ENCODE measurements at regions not wholly inside any gene's neighbourhood (a gene's known extent, or its start where the extent isn't known, plus 50 kb on each side); places are given as distances from the start of the nearest gene placed in this dataset.

DNA sequence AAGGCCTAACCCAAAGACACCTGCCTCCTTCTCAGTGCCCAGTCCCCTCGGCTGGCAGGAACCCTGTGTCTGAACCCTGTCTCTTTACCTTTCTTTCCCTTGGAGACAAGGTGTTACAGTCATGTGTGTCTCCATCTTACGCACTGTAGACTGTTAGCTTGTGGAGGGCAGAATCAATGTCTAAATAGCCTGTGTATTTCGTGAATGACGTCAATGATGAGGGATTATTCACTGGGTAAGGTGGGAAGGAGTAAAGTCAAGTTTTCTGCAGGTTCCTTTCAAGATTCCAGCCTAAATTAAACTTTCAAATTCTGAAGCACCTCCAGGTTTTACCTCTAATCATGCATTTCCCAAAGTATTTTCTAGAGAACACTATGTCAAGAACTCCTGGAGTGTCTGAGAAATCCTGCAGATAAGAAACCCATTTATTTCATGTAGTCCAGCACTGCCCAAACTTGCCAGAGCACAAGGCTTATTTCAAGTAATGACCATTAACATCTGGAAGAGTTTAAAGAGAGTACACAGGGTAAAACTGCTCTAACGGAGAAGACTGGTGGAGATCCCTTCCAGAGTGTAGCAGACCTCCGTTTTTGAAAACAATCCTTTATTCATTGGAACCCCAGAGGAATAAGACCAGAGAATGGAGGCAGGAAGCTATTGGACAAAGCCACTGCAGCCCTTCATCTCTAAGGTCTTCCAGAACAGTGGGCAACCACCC, 72.8 kb downstream of the KCNF1 start:
- ChIA-PET POLR2A (no interaction called here), RAD21 (ENCODE audit: low non-redundant PET in 1 of 2, low total read pairs in 2 of 2, uncharacterized antibody in 2 of 2, unreplicated experiment in 2 of 2) (no interaction called here), CTCF (no interaction called here)
- peaks cover 0 to 5% of the 10 kb centered on the region in 2 experiments; a peak in 1 of 4 replicates for H3K4me1 ChIP-seq (ENCODE audit: control insufficient read depth in 1 of 2, insufficient read depth in 2 of 2, low read length in 2 of 2)
- no peak overlapping the region for H3K4me2 ChIP-seq (ENCODE audit: low read length)
- no peak overlapping the region for H3K9ac ChIP-seq (ENCODE audit: low read length)
- DNase-seq (ENCODE audit: low read depth, low spot score) (no peak), ATAC-seq (no peak)
- intact Hi-C loops (cut with micrococcal nuclease): no loop called here
- no peak overlapping the region for H2AFZ ChIP-seq (ENCODE audit: low read depth, low read length, poor library complexity, severe bottlenecking)
- no peaks in the 10 kb centered on the region for H4K20me1 ChIP-seq (ENCODE audit: insufficient read depth)
- no peaks in the 10 kb centered on the region for H3K9me3 ChIP-seq (ENCODE audit: control insufficient read depth in 1 of 2, insufficient read depth in 1 of 2, low read depth in 1 of 2, low read length in 2 of 2)
- no peaks in the 10 kb centered on the region for H3K27me3 ChIP-seq (ENCODE audit: insufficient read depth, low read length)
- BruUV-seq (replicated peaks): no TSS peak
- no peaks in the 10 kb centered on the region for H3K36me3 ChIP-seq (ENCODE audit: control insufficient read depth in 1 of 2, insufficient read depth in 2 of 2, low read length in 2 of 2)
- no peaks in the 10 kb centered on the region for H3K79me2 ChIP-seq (ENCODE audit: insufficient read depth, low read length)
- no peaks in the 10 kb centered on the region for H3K9me2 ChIP-seq (ENCODE audit: insufficient read depth)
- H3K4me3 ChIP-seq (replicated peaks in 1 of 2; ENCODE audit: low read depth in 1 of 2, low read length in 2 of 2): no peak overlapping the region
- TF ChIP-seq JUND (IDR thresholded peaks at IDR 0.05) (no peak), POLR2AphosphoS5 (IDR thresholded peaks at IDR 0.05; ENCODE audit: low read depth, low read length) (no peak), POLR2A (IDR thresholded peaks at IDR 0.05; ENCODE audit: borderline replicate concordance, extremely low read depth, insufficient read depth, insufficient read length) (no peak), RAD21 (IDR thresholded peaks at IDR 0.05; ENCODE audit: low read depth) (no peak), EZH2phosphoT487 (IDR thresholded peaks at IDR 0.05; ENCODE audit: borderline replicate concordance) (no peak), ZNF274 (IDR thresholded peaks at IDR 0.05; ENCODE audit: low read depth, low read length) (no peak), ZFX (IDR thresholded peaks at IDR 0.05) (no peak), FOSL1 (IDR thresholded peaks at IDR 0.05; ENCODE audit: low read depth) (no peak), CBX3 (IDR thresholded peaks at IDR 0.05; ENCODE audit: low read depth) (no peak), SP1 (IDR thresholded peaks at IDR 0.05; ENCODE audit: low read depth) (no peak), SIN3A (IDR thresholded peaks at IDR 0.05; ENCODE audit: low read depth) (no peak), EZH2 (IDR thresholded peaks at IDR 0.05) (no peak)
- TF ChIP-seq, protein P1, sequence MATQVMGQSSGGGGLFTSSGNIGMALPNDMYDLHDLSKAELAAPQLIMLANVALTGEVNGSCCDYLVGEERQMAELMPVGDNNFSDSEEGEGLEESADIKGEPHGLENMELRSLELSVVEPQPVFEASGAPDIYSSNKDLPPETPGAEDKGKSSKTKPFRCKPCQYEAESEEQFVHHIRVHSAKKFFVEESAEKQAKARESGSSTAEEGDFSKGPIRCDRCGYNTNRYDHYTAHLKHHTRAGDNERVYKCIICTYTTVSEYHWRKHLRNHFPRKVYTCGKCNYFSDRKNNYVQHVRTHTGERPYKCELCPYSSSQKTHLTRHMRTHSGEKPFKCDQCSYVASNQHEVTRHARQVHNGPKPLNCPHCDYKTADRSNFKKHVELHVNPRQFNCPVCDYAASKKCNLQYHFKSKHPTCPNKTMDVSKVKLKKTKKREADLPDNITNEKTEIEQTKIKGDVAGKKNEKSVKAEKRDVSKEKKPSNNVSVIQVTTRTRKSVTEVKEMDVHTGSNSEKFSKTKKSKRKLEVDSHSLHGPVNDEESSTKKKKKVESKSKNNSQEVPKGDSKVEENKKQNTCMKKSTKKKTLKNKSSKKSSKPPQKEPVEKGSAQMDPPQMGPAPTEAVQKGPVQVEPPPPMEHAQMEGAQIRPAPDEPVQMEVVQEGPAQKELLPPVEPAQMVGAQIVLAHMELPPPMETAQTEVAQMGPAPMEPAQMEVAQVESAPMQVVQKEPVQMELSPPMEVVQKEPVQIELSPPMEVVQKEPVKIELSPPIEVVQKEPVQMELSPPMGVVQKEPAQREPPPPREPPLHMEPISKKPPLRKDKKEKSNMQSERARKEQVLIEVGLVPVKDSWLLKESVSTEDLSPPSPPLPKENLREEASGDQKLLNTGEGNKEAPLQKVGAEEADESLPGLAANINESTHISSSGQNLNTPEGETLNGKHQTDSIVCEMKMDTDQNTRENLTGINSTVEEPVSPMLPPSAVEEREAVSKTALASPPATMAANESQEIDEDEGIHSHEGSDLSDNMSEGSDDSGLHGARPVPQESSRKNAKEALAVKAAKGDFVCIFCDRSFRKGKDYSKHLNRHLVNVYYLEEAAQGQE (IDR thresholded peaks at IDR 0.05; ENCODE audit: low read depth): no peak
- TF ChIP-seq, protein P2, sequence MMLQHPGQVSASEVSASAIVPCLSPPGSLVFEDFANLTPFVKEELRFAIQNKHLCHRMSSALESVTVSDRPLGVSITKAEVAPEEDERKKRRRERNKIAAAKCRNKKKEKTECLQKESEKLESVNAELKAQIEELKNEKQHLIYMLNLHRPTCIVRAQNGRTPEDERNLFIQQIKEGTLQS (IDR thresholded peaks at IDR 0.05): no peak
- TF ChIP-seq, protein P3, sequence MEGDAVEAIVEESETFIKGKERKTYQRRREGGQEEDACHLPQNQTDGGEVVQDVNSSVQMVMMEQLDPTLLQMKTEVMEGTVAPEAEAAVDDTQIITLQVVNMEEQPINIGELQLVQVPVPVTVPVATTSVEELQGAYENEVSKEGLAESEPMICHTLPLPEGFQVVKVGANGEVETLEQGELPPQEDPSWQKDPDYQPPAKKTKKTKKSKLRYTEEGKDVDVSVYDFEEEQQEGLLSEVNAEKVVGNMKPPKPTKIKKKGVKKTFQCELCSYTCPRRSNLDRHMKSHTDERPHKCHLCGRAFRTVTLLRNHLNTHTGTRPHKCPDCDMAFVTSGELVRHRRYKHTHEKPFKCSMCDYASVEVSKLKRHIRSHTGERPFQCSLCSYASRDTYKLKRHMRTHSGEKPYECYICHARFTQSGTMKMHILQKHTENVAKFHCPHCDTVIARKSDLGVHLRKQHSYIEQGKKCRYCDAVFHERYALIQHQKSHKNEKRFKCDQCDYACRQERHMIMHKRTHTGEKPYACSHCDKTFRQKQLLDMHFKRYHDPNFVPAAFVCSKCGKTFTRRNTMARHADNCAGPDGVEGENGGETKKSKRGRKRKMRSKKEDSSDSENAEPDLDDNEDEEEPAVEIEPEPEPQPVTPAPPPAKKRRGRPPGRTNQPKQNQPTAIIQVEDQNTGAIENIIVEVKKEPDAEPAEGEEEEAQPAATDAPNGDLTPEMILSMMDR (IDR thresholded peaks at IDR 0.05 in 2 of 3, conservative IDR thresholded peaks at IDR 0.05 in 1 of 3; ENCODE audit: borderline replicate concordance in 1 of 3, insufficient read depth in 1 of 3, low read depth in 2 of 3, low read length in 2 of 3): no peak
- TF ChIP-seq, protein P4, sequence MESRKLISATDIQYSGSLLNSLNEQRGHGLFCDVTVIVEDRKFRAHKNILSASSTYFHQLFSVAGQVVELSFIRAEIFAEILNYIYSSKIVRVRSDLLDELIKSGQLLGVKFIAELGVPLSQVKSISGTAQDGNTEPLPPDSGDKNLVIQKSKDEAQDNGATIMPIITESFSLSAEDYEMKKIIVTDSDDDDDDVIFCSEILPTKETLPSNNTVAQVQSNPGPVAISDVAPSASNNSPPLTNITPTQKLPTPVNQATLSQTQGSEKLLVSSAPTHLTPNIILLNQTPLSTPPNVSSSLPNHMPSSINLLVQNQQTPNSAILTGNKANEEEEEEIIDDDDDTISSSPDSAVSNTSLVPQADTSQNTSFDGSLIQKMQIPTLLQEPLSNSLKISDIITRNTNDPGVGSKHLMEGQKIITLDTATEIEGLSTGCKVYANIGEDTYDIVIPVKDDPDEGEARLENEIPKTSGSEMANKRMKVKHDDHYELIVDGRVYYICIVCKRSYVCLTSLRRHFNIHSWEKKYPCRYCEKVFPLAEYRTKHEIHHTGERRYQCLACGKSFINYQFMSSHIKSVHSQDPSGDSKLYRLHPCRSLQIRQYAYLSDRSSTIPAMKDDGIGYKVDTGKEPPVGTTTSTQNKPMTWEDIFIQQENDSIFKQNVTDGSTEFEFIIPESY (IDR thresholded peaks at IDR 0.05; ENCODE audit: extremely low read depth, insufficient replicate concordance, low read length): no peak
- no peak overlapping the region for H3K27ac ChIP-seq (ENCODE audit: low read depth, low read length)
